AG10803 (cell line): ENCODE measurements at regions not wholly inside any gene's neighbourhood (a gene's known extent, or its start where the extent isn't known, plus 50 kb on each side); places are given as distances from the start of the nearest gene placed in this dataset.

Experiments used
- DNase-seq: peaks from one replicate; pipeline ENCODE4 v3.0.0; 2010; ENCODE audit warnings: low read depth
- H3K4me3 ChIP-seq: 2 replicates; pipeline ENCODE4 v1.5.1; 2011; ENCODE audit warnings: mild to moderate bottlenecking, low read length, control low read depth
- TF ChIP-seq, protein P1 (sequence below): conservative IDR thresholded peaks from 2 replicates; pipeline ENCODE4 v1.5.1; 2011; ENCODE audit warnings: mild to moderate bottlenecking, low read length, control low read depth, inconsistent platforms

DNA sequence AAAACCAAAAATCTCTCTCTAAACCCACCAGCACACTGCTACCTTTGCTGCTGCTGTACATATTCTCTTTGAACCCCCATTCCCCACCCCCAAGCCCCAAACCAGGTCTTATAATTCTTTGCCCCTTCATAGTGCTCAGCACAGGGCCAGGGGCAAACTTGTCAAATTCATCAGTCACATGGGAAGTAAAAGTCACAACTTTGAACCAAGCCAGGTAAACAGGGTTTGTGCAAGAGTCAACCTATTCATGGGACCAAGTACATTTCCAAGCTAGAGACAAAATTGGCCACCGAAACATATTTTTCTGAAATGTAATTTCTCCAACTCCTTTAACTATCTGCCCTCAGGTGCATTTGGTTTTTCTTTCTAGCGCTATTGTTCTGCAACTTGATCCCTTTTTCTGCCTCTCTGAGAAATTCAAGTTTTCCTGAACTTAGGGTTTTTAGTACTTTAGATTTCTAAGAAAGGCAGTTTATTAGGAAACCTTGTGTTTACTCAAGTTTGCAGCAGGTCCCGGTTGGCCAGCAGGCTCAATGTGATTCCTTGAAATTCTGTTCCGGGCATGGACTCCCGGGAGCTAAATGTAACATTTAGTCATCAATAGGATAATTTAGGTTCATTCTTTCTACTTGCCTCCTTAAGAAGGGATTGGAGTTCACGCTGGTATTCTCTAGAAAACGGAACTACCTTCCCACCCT lies 230.5 kb downstream of the EFCAB11 start:
- DNase-seq = peak; percentile 9
- TF ChIP-seq, protein P1, sequence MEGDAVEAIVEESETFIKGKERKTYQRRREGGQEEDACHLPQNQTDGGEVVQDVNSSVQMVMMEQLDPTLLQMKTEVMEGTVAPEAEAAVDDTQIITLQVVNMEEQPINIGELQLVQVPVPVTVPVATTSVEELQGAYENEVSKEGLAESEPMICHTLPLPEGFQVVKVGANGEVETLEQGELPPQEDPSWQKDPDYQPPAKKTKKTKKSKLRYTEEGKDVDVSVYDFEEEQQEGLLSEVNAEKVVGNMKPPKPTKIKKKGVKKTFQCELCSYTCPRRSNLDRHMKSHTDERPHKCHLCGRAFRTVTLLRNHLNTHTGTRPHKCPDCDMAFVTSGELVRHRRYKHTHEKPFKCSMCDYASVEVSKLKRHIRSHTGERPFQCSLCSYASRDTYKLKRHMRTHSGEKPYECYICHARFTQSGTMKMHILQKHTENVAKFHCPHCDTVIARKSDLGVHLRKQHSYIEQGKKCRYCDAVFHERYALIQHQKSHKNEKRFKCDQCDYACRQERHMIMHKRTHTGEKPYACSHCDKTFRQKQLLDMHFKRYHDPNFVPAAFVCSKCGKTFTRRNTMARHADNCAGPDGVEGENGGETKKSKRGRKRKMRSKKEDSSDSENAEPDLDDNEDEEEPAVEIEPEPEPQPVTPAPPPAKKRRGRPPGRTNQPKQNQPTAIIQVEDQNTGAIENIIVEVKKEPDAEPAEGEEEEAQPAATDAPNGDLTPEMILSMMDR = no peak
- H3K4me3 ChIP-seq = peak overlapping the region; percentile 44

DNA sequence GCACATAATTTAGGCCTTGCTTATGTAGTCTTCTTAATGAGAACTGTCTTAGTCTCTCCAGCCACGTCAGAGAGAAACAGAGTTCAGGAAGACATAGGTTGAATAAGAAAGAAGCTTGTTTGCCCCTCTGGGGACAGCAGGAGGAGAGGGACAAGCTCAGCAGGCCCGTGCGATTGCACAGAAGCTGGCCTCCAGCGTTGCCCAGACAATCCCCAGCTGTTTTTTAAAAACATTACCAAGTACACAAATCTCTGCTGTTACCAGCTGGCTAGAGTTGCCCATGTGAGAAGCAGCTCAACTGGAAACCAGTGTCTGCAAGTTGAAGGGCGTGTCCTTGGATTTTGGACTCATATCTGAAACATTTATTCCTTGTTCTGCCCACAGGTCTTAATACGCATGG lies 232.6 kb downstream of the EFCAB11 start:
- no peak overlapping the region for H3K4me3 ChIP-seq
- peak; percentile 24 for DNase-seq
- TF ChIP-seq, protein P1 = no peak

DNA sequence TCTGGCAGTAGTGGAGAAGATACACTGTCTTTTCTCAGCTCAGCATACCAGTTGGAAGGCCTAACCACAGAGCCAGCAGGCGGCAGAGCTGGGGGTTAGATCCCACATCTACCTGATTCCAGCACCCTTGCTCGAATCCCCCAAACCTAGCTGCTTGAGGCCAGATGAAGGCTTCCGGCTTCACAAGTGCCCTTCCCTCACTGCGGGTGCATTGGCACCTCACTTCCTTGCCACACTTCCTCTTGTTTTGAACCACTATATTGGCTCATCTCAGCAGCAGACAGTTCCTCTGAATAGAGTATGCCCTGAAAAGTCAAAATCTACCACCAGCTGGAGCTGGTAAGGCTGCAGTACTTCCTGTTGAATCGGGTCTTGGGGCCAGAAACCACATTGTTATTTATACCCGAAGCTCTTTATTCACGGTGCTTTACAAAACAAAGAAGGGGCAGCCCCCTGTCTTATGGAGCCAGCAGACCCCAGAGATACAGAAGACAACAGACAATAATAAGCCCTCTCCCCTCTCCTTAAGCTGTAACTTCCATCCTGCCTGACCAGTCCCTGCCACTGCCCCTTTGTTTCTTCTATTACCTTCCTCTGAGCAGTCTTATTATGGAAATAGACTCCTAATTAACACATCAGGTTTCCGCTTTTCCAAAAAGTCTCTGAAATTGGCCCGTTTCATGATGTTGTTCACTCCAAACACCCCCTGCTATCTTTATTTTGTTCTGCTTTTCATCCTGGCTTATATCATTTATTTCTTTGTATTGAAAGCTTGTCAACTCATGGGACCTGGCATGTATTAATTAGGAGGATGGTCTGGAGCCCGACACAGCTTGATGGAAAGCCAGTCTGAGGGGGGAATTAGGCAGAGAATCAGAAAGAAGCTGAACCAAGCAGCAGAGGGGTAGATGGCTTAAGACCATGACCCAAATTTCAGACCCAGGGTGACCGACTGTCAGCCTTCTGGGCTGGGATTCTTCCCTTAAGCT lies 233.5 kb downstream of the EFCAB11 start:
- no peak for DNase-seq
- TF ChIP-seq, protein P1 = no peak
- H3K4me3 ChIP-seq = no peak overlapping the region

DNA sequence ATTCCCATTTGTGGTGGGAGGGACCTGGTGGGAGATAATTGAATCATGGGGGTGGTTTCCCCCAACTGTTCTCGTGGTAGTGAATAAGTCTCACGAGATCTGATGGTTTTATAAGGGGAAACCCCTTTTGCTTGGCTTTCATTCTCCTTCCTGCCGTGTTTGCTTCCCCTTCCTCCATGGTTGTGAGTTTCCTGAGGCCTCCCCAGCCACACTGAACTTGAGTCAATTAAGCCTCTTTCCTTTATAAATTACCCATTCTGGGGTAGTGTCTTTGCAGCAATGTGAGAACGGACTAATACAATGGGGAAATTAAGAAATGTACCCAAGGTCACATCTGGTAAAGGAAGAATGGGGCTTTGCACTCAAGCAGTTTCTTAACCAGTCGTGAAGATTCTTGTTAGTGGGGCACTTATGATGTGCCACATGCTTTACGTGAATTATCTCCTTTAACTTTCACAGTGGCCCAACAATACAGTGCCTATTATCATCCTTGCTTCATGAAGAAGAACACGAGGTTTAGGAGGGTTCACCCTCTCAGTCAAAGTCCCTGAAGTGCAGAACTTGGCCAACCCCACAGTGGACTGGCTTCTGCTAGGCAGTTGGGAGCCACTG lies 234.3 kb downstream of the EFCAB11 start:
- TF ChIP-seq, protein P1 = no peak
- H3K4me3 ChIP-seq = no peak overlapping the region
- no peak for DNase-seq

DNA sequence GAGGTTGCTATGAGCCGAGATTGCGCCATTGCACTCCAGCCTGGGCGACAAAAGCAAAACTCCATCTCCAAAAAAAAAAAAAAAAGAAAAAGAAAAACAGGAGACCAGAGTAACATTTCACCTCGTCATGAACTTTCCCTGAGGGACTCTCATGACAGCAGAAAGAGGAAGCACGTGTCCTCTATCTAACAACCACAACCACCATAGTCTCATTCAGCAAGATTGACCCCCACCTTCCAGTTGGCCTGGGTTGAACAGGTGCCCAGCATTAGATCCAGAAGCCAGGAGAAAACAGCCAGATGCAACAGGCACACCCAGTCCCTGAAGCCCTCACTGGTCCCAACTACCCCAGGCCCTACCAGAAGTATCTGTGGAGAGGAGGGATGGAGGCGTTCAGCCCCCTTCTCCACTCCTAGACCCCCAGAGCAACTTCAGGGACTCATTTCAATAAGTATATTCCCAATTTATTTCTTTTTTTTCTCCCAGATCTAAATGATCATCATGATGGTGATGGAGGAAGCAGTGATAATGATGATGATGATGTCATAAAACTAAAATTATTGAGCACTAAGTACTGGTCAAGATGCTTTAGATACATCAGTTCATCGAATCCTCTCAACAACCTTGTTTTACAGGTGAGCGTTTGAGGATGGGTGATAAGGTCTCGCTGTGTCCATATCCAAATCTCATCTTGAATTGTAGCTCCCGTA lies 235.0 kb downstream of the EFCAB11 start:
- no peak for DNase-seq
- H3K4me3 ChIP-seq = no peak overlapping the region
- TF ChIP-seq, protein P1 = no peak

DNA sequence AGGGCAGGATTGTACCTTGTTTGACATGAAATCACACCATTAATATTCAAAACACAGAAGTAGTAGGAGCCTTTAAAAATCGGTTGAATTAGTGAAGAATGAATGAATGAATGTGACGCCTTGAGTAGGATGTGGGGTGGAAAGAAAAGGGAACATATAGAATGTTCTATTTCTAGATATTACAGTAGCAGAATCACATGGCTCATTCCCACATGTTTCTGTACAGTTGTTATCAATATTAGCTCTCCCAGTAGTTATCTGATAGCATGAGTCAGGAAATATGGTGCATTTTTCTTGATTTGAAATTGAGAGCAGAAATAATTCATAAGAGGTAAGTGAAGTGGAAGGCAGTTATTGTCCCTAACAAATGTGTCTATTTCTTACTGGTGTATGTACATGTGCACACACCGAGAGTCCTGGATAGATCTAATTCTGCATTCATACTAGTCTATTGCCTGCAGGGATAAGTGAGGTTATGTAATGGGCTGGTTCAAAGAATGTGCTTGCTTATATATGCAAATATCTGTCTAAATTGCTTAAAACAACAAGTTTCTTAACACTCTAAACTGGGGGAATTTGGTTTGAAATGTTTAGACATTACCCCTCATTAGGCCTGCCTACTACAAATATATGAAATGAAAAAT lies 245.4 kb downstream of the EFCAB11 start:
- no peak for DNase-seq
- TF ChIP-seq, protein P1 = no peak
- no peak overlapping the region for H3K4me3 ChIP-seq
